GM21360 (cell line): ENCODE measurements at regions not wholly inside any gene's neighbourhood (a gene's known extent, or its start where the extent isn't known, plus 50 kb on each side); places are given as distances from the start of the nearest gene placed in this dataset.

Experiments
- ATAC-seq: cut with Tn5 transposase; IDR thresholded peaks from one replicate; pipeline ENCODE4 v1.9.1; 2021; ENCODE audit warnings: mild to moderate bottlenecking, moderate library complexity; ENCODE audit not compliant: unreplicated experiment

DNA sequence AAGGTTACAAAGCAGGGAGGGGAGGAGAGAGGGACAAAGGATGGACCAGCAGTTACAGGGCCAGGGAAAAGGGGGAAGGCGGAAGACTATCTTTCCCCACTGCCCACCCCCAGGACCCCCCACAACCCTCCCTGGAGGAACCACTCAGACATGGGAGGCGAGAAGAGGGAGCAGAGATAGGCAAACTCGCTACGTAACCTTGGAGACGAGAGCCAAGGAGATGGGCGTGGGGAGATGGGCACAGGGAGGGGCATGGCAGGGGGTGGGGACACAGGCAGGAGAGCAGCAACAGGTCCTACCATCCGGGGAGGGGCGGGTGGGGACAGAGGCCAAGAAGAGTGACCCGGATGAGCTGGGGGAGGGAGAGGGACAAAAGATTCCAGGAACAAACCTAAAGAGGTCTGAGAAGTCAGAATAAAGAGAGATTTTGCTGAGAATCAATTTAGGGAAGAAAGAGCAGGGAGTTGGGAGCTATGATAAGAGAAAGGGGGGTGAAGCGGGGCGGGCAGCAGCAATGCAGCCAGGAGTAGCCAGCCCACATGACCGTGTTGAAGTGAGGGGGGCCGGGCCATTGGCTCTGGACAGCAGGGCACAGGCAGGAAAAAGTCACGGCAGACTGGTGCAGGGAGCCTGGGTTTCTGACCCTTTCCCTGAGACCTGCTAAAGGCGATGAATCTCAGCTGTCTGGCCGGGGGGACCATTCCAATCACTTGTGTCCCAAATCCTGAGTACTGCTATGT lies 128.4 kb downstream of the BUD13 start:
- no peak for ATAC-seq

DNA sequence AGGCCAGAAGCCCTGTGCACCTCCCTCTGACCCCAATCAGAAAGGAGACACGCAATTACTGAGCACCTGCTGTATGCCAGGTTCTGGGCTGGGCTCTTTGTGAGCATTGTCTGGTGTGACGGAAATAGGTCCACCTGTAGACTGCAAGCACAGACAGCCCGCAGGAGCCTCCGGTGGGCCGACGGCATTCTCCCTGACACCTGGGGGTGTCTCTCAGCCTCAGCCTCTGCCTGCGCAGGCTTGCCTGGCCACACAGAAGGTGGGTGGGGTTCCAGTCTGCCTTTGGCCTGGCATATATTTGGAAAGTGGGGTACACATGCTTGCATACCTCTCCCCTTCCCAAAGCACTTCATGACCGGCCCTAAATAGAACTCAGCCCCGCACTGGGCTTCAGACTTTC lies 129.3 kb downstream of the BUD13 start:
- ATAC-seq: no peak

DNA sequence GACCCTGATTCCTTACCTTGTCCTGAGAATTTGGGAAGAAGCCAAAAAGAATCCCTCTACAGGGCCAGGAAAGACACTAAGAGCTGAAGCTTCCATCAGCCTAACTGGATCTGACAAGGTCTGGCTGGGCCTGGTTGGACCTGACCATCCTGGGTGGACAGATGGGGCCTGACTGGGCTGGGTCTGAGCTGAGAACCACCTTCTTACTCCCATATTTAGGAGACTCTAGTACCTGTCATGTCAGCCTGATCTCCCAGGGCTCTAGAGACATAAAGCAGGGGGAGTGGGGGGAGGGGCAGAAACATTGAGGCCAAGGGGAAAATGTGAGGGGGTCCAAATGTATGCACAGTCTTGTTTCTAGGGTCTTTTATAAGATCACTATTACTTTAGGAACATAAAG lies 129.9 kb downstream of the BUD13 start:
- no peak for ATAC-seq

DNA sequence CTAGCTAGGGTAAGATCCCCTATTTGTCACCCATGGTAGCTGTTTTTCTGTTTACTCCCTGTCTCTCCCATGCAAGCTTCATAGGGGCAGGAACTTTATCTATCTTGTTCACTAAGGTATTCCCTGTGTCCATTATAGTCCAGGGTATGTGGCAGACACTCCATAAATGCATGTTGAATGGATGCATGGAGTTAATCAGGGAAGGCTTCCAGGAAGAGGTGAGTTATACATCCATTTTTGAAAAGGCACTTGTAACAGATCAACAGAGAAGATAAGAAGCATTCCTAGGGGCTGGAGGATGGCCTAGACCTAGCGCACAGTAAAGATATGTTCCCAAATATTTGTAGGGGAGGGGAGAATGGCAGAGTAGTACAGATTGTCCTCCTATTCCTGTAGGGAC lies 130.3 kb downstream of the BUD13 start:
- ATAC-seq: no peak

DNA sequence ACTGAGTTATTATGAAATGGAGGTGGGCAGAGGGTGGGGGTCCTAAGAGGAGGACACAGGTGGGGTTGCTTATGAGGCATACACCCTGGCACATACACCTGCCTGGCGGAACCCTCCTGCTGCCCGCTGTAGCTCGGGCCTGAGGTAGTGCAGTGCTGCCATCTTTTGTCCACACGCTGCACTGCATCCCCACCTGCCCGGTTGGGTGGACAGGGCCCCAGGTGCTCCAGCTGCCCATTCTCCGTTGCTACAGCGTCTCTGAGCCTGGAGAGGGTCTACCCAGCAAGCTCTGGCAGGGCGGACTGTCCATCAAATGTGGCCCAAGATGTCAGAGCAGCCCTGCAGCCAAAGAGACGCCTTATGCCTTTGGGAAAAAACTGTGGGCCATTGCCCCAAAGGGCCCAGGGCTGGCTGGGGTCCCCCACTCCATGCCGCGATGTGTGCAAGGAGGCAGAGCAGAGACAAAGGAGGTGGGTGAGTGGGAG lies 131.2 kb downstream of the BUD13 start:
- no peak for ATAC-seq

DNA sequence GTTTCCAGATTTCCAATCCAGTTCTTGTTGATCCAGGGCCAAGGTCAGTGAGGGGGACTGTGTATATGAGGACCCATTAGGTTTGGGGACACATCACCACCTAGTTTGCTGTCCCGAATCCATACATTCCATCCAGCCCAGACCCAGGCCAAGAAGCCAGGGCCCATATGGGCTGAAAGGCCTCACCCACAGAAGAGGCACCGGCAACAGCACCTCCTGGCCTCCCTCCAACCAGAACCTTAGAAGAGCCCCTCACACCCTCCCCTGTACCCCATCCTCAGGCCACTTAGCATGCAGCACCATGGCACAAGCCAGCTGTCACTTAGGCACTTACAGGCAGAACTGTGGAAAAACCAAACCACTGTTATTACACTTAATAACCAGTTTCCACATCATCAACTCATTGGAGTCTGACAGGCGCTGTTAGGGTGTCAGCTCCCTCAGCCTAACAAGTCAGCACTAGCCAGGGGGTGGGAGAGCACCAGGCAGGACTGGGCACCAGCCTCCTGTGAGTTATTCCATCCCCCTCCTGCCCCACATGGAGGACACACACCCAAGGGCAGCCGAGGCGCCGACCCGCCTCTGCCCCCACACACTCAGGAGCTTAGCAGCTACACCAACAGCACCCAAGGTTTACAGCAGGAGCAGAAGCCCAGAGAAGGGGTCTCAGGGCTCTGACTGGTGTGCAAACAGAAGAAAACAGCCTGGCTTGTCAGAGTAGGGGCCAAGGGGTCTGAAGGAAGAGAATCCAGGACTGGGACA lies 132.0 kb downstream of the BUD13 start:
- ATAC-seq: no peak

DNA sequence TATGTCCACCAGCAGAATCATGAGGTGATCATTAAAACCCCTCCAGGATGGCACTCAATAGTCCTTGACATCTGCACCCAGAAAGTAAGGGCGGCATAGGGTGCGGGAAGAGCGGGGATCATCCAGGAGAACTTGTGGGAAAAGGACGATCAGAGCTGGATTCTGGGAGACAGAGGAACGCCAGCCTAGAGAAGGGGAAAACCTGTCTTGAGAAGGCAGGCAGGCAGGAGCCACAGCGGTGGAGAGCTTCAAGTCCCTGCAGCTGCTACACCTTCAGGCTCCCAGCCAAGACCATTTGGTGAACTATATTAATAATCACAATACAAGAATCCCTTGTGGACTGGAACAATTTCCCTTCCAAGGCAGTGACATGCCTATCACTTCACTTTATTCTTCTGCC lies 134.3 kb downstream of the BUD13 start:
- no peak for ATAC-seq

DNA sequence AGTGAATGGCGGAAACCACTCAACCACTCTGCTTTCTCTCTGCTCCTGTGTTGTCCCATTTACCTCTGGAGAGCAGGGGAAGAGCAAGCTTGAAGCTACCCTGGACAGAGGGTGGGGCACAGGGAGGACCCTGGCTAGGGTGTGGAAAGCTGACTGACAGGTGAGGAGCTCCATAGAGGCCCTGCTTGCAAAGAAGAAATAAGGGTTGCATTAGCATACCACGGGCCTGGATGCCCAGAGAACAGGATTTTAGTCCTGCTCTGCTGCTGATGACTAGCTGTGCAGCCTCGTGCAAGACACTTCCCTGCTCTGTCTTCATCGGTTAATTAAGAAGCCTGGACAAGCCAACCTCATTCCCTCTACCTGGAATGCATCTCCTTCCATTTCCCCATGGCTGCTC lies 135.0 kb downstream of the BUD13 start:
- ATAC-seq: no peak

DNA sequence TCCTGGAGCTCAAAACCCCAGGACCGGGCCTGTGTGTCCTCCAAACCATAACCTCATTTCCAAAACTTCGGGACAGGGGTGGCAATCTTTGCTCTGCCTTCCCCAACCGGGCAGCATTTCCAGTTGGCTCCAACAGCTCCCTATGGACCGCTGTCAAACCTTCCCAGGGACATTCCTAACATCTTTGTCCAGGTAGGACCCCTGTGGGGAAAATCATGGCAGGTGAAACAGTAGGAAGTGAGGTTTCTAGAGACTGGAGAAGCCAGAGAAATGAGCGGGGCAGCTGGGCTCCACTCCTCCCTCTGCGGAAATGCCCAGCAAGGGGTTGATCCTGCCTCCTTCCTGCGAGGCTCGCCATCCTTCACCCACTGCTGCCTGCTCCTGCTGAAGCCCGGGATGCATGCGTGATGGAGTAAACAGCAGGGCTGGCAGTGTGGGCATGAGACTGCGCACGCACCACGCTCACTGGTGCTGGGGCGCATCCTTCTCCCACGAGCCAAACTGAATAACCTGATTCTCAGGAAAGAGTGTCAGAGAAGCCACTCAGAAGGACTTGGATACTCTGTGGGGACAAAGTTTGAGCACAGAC lies 136.4 kb downstream of the BUD13 start:
- ATAC-seq: no peak

DNA sequence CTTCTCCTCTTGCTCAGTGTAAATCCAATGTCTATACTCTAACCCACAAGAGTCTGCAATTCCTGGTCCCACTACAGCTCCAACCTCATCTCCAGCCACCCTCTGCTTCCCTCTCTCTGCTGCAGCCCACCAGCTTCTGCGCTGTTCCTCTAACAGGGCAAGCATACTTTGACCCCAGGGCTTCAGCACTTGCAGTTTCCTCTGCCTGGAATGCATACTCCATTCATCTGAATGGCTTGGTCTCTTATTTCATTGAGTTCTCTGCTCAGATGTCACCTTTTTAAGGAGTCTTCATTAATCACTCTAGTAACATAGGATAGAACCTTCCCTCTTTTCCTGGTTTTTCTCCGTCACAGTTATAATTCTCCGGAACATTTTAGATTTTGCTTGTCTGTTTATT lies 141.6 kb downstream of the BUD13 start:
- no peak for ATAC-seq

DNA sequence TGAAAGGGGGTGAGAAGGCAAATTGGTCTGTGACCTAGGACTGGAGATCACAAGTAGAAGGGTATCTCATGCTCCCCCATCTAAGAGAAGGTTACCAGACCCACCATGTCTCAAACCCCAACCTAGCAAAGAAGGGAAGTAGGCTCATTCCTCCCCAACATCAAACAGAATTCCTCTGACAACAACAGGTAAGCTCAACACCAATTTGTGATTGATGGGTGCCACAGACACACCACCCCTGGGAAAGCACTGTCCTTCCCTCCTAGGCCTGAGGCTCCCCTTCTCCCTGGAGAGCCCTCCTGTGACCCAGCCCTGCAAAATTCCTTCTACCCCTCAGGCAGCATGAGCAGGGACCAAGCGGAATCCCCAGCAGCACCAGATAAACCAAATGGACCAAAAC lies 154.3 kb downstream of the BUD13 start:
- ATAC-seq: no peak

DNA sequence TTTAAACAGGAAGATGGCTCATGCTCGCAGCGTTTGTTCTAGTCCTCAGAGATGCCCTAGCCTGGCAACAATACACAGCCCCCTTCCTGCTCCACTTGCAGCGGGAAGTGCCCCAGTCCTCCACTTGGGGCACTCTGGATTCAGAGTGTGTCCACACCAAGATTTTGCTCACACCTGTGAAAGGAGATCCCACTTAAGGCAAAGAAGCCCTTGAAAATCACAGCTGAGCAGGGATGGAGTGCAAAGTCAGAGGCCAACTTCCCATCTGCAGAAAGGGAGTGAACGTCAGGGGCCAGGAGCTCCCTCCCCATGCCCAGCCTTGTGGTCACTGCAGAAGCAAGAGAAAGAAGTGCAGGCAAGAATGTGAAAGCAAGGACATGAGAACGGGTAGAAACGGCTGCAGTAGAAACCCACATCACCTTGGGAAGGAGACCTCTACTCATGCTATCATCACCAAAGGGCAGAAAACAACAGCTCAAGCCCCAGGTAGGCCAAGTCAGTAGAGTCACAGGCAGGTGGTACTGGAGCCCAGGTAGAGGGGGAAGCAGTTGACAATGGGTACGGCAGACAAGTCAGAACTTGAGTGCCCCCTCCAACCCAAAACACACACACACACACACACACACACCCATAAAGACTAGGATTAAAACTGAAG lies 157.4 kb downstream of the BUD13 start:
- ATAC-seq: no peak

DNA sequence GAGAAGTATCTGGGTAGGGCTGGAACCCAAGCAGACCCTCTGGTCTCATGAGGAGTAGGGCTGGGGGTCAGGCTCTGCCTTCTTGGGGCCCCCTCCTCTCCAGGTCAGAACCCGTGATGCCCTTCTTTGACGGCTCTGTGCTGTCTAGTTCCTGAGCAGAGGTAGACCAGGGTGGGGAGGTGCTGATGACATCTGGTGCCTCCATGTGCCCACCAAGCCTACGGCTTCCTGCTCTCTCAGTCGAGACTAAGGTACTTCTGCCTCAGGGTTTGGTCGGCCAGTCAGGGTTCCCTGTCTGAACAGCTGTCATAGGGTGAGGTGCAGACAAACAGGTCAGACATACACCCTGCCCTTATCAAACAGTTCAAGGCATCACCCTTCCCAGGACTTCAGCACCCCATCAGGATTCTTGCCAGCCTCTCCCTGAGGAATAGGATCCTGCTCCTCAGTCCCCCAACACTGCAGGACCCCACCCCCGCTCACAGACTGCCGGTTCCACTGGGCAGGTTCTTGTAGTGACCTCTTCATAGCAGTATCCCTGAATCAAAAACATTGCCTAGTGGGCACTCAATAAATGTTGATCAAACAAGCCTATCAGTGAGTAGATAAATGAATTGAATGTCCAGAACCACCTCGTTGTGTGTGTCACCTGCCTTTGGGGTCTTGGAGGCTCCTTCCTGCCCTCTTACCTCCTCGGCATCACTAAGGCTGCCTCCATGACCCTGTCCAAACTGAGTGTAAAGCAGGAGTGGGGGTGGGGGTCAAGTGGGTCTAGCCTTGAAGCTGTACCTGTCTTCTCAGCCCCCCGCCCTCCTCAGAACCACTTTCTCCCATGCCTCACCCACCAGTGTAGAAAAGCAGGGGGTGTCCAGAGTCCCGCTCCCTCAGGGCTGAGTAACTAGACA lies 158.2 kb downstream of the BUD13 start:
- no peak for ATAC-seq

DNA sequence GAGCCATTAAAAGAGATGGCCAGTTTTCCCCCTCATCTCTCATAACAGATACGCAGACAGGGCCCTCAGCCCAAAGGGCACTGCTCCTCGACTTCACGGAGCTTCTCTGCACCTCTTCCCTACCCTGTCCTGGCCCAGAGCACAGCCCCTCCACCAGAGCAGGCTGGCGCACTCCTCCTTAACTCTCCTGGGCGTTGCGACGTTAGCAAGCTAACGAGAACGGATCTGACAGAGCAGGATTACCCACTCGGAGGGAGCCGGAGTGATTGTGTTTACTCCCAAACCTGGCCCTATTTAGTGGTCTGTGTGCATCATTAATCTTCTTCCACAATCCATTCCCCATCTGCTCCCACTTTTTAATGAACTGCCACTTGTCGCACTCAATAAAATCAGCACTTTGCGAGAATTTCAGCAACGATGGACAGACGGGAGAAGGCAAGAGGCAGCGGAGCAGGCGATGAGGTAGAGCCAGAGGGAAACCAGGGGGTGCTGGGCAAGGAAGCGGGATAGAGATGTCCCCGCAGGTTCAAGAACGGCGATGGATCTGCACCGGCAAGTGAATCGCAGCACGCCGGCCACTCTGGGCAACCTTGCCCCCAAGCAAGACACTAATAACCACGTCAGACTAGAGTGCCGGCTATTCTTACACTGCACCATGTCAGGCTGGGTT lies 159.4 kb downstream of the BUD13 start:
- ATAC-seq: no peak

DNA sequence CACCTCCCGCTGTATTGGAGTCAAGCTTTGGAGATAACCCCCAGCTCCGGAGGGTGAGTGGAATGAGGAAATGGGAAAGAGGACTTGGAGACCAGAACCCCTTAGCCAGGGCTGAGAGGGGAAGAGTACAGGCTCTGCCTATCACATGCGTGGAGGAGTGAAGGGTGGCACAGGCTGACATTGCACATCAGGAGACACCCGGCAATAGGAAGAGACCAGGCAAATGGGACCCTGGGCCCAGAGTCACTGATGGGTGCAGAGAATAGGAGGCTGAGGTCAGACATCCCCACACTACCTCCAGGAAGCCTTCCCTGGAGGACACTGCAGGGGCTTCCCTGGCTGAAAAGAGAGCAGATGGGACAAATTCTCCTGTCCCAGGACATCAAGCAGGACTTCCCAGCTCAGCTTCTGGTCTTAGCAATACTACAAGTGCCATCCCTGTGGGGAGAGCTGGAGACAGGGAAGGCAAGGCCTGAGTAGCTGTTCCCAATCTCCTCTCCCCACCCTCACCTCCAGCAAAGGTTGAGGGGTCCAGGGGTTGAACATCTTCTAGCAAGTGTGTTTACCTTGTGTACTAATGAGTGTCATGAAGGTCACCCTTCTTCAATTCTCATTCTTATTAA lies 160.7 kb downstream of the BUD13 start:
- ATAC-seq: no peak

DNA sequence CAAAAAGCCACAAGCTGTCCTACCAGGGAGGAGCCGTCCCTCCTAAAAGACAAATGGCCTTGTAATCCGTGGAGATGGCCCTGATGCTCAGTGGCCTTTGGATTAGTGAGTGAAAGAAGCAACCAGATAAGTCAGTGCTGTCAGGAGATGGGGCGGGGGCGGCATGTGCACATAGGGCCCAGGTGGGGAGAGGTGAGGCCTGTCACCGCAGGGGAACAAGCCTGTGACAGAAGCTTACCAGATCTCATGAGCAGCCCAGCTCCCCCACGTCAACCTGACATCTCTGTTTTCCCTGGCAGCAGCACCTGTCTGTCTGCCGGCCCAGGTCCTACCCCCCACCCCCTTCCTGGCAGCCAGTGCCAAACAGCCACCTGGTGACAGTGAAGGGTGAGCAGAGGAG lies 162.6 kb downstream of the BUD13 start:
- ATAC-seq: no peak

DNA sequence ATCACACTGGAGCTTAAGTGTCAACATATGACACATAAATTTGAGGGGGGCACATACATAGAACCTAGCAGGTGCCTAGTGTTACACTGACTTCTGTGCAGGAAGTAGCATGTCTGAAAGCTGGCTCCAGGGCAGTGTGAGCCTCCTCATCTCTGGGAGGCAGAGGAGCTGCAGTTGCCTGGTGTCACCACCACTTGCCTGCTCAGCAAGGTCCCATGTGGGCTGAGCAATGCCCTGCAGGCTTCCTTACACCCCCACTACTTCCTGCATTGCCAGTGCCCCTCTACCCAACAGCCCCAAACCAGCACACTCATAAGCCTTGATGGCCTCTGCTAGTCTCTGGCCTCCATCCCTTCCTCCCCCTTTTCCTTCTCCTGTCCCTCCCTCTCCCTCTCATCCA lies 165.8 kb downstream of the BUD13 start:
- no peak for ATAC-seq

DNA sequence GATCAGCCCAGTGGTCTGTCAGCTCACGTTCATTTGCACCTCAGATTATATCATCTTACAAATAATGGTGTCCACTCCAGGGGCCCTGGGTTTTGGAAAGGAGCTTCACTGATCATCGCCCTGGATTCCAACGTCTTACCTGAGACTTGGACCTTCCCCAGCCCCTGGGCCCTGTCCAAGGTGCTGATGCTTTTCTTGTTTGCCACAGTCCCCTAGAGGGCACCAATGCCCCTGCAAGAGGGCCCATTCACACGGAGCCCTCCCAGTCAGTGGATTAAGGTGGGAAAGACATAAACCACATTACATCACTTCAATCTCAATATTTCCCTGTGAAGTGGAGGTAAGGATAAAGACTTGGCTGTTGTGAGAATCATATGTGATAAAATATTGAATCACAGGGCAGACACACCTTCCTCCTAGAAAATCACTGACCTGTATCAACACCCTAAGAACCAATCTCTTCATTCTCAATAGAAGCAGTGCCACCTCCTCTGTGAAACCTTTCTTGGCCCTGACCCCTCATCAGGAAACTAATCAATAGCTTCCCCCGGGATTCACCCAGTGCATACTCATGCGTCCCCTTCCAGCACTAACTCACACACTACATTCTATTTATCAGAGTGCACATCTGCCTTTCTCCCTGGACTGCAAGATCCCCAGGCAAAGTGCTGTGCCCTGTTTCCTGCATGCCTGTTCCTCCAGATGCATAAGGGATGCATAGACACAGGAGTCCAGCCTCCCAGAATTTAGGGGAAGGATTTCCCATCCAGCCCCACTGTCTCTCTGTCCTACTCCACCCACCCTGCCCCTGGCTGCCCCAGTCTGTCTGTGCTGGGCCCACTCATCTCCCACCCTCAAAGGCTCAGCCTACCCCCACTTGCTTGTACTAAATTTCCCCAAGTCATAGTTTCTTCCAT lies 167.0 kb downstream of the BUD13 start:
- no peak for ATAC-seq
